Endothelial cell of umbilical vein (primary cell): ENCODE measurements at regions not wholly inside any gene's neighbourhood (a gene's known extent, or its start where the extent isn't known, plus 50 kb on each side); places are given as distances from the start of the nearest gene placed in this dataset.

Experiments
- BruUV-seq: library from RNA; stranded (reverse); fragments of 400-500 nt; replicated peaks from 2 replicates; lab custom pipeline; 2021; lab: Mats Ljungman, UMichigan
- CTCF ChIA-PET: fragments of 300-600, 350-600 bp; sonication (Branson Sonifier 250); formaldehyde crosslinking; loops from one replicate; lab custom pipeline; 2021; ENCODE audit warnings: antibody characterized with exemption, inconsistent platforms; lab: Charles Lee
- POLR2A ChIA-PET: fragments of 300-600, 350-600 bp; sonication (Branson Sonifier 250); formaldehyde crosslinking; loops from one replicate; lab custom pipeline; 2021; ENCODE audit warnings: antibody characterized with exemption, inconsistent platforms; lab: Charles Lee
- DNase-seq: peaks from one replicate; pipeline ENCODE4 v3.0.0-alpha.2; 2011; ENCODE audit warnings: low read depth, low spot score
- FAIRE-seq: peaks from 2 replicates; lab custom pipeline; 2011; peaks lifted over from hg19 to GRCh38; lab: Jason Lieb, UNC
- H2AFZ ChIP-seq: 2 replicates; pipeline ENCODE4 v1.6.0; 2012; ENCODE audit warnings: low read depth, low read length, control low read depth, inconsistent platforms
- H3K27ac ChIP-seq: 2 replicates; pipeline ENCODE4 v1.5.1; 2011; ENCODE audit warnings: low read depth, mild to moderate bottlenecking, control low read depth, low read length, moderate library complexity; ENCODE audit not compliant: insufficient read depth
- H3K27me3 ChIP-seq, 2 experiments: 2 replicates each; pipeline versions ENCODE4 v1.6.0 to v1.6.1; 2011; ENCODE audit warnings: low read length in 2 of 2, mixed read lengths in 1 of 2; ENCODE audit not compliant: control insufficient read depth in 2 of 2, insufficient read depth in 2 of 2
- H3K36me3 ChIP-seq, 2 experiments: 2 replicates in 1 of 2; 3 replicates in 1 of 2; pipeline ENCODE4 v1.5.1; 2011; ENCODE audit warnings: low read length in 2 of 2, mild to moderate bottlenecking in 1 of 2, moderate library complexity in 1 of 2; ENCODE audit not compliant: control insufficient read depth in 2 of 2, insufficient read depth in 2 of 2; ENCODE audit errors: extremely low read depth in 1 of 2
- H3K4me1 ChIP-seq: 3 replicates; pipeline ENCODE4 v1.5.1; 2011; ENCODE audit warnings: mild to moderate bottlenecking, low read length; ENCODE audit not compliant: control insufficient read depth, insufficient read depth; ENCODE audit errors: extremely low read depth
- H3K4me2 ChIP-seq: 2 replicates; pipeline ENCODE4 v1.6.1; 2011; ENCODE audit warnings: low read length, control low read depth, mixed read lengths; ENCODE audit not compliant: insufficient read depth
- H3K4me3 ChIP-seq, 3 experiments: fragments of 200-600 bp in 1 of 3; sonication (generic), shearing (Covaris generic) in 1 of 3; replicated peaks in 1 of 3; 2 replicates each; pipeline ENCODE4 v1.5.1; 2011 to 2016; ENCODE audit warnings: control low read depth in 3 of 3, low read length in 3 of 3, mild to moderate bottlenecking in 2 of 3, inconsistent platforms in 1 of 3, low read depth in 1 of 3, moderate library complexity in 1 of 3; ENCODE audit not compliant: insufficient read depth in 1 of 3
- H3K79me2 ChIP-seq: 2 replicates; pipeline ENCODE4 v1.6.0; 2012; ENCODE audit warnings: low read length, inconsistent platforms; ENCODE audit not compliant: control insufficient read depth, insufficient read depth
- H3K9ac ChIP-seq: replicated peaks from 2 replicates; pipeline ENCODE3; 2011; ENCODE audit warnings: low read length, control low read depth; ENCODE audit not compliant: insufficient read depth; ENCODE audit errors: extremely low read depth
- H3K9me1 ChIP-seq: replicated peaks from 3 replicates; pipeline ENCODE4 v1.6.0; 2011; ENCODE audit warnings: mild to moderate bottlenecking, low read length; ENCODE audit not compliant: control insufficient read depth, insufficient read depth; ENCODE audit errors: extremely low read depth
- H3K9me3 ChIP-seq: replicated peaks from 2 replicates; pipeline ENCODE4 v1.5.1; 2012; ENCODE audit warnings: low read length, inconsistent platforms; ENCODE audit not compliant: control insufficient read depth, insufficient read depth
- H4K20me1 ChIP-seq: replicated peaks from 2 replicates; pipeline ENCODE3; 2011; ENCODE audit warnings: mild to moderate bottlenecking, low read length; ENCODE audit not compliant: control insufficient read depth, insufficient read depth; ENCODE audit errors: extremely low read depth
- EZH2 ChIP-seq: IDR thresholded peaks from 2 replicates; pipeline ENCODE4 v1.6.1; 2012; ENCODE audit warnings: borderline replicate concordance, low read depth, mild to moderate bottlenecking, moderate library complexity, low read length, inconsistent platforms; ENCODE audit not compliant: severe bottlenecking
- FOS ChIP-seq: IDR thresholded peaks from 2 replicates; pipeline ENCODE4 v1.6.1; 2011; ENCODE audit warnings: mild to moderate bottlenecking, low read length, moderate library complexity, borderline replicate concordance; ENCODE audit not compliant: insufficient read depth
- GATA2 ChIP-seq: IDR thresholded peaks from 2 replicates; pipeline ENCODE4 v1.7.0; 2011; ENCODE audit warnings: low read depth, mild to moderate bottlenecking, moderate library complexity, mixed read lengths, low read length; ENCODE audit not compliant: insufficient read length, insufficient read depth
- JUN ChIP-seq: IDR thresholded peaks from 2 replicates; pipeline ENCODE4 v1.6.1; 2011; ENCODE audit warnings: borderline replicate concordance, low read depth; ENCODE audit not compliant: insufficient read length, insufficient read depth
- MYC ChIP-seq: IDR thresholded peaks from one replicate; pipeline ENCODE4 v1.6.1; 2011; ENCODE audit warnings: mild to moderate bottlenecking, low read depth, low read length
- POLR2A ChIP-seq: IDR thresholded peaks from 2 replicates; pipeline ENCODE4 v1.6.1; 2012; ENCODE audit warnings: low read depth, mild to moderate bottlenecking, control low read depth, low read length
- POLR2AphosphoS5 ChIP-seq: IDR thresholded peaks from 2 replicates; pipeline ENCODE4 v1.6.1; 2012; ENCODE audit warnings: low read depth, mild to moderate bottlenecking, control low read depth, low read length, moderate library complexity; ENCODE audit not compliant: insufficient read depth
- dilution Hi-C: fragments of 300-500 bp; cut with MboI; formaldehyde crosslinking; loops from one replicate; pipeline ENCODE4 v1.15.0; 2019; ENCODE audit warnings: low sequenced_read_pairs; ENCODE audit not compliant: extremely low pct_ligation_motif_present
- intact Hi-C: fragments of 100-400 bp; cut with micrococcal nuclease; formaldehyde crosslinking; loops from one replicate; pipeline ENCODE4 v1.10.0; 2022
- TF ChIP-seq, protein P1 (sequence below): IDR thresholded peaks from 2 replicates; pipeline ENCODE4 v1.6.1; 2011; ENCODE audit not compliant: insufficient read depth, insufficient read length
- TF ChIP-seq, protein P2 (sequence below), 2 donors: IDR thresholded peaks; 1 replicate in 1 of 2; 2 replicates in 1 of 2; pipeline ENCODE4 v1.5.1; 2011; ENCODE audit warnings: low read length in 2 of 2, mild to moderate bottlenecking in 2 of 2, moderate library complexity in 2 of 2, control low read depth in 1 of 2, inconsistent platforms in 1 of 2, low read depth in 1 of 2; ENCODE audit not compliant: insufficient read depth in 1 of 2; ENCODE audit errors: extremely low read depth in 1 of 2

DNA sequence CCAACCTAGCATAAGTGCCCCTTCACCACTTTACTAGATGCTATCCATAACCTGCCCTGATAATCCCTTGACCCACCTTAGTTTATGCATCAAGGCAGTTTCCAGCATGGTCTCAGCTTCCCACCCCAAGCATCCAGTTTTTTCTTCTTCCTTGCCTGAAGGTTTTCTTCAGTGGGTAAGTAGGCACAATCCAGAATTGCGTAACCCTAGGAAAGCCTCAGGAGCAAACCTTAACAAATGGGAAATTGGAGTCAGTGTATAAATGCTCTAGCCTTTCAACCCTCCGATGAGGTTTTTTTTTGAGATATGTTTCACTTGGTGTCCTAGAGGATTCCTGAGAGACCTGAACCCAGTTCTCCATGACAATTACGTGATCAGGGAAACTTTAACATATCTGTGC lies 614.0 kb upstream of the BOD1L1 start:
- FAIRE-seq = no peak
- intact Hi-C loops = no loop called here

More for the DNA sequence above, 614.0 kb upstream of the BOD1L1 start:
- TF ChIP-seq EZH2 (no peak), FOS (no peak), POLR2AphosphoS5 (no peak), POLR2A (no peak), GATA2 (no peak), JUN (no peak), MYC (no peak)
- TF ChIP-seq, protein P1, sequence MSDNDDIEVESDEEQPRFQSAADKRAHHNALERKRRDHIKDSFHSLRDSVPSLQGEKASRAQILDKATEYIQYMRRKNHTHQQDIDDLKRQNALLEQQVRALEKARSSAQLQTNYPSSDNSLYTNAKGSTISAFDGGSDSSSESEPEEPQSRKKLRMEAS = no peak
- TF ChIP-seq, protein P2, sequence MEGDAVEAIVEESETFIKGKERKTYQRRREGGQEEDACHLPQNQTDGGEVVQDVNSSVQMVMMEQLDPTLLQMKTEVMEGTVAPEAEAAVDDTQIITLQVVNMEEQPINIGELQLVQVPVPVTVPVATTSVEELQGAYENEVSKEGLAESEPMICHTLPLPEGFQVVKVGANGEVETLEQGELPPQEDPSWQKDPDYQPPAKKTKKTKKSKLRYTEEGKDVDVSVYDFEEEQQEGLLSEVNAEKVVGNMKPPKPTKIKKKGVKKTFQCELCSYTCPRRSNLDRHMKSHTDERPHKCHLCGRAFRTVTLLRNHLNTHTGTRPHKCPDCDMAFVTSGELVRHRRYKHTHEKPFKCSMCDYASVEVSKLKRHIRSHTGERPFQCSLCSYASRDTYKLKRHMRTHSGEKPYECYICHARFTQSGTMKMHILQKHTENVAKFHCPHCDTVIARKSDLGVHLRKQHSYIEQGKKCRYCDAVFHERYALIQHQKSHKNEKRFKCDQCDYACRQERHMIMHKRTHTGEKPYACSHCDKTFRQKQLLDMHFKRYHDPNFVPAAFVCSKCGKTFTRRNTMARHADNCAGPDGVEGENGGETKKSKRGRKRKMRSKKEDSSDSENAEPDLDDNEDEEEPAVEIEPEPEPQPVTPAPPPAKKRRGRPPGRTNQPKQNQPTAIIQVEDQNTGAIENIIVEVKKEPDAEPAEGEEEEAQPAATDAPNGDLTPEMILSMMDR (IDR thresholded peaks at IDR 0.05; ENCODE audit: extremely low read depth in 1 of 2, insufficient read depth in 1 of 2, low read depth in 1 of 2, low read length in 2 of 2) = no peak
- no peak overlapping the region for H2AFZ ChIP-seq
- no peak overlapping the region for H3K4me2 ChIP-seq
- dilution Hi-C loops = no loop called here
- no peaks in the 10 kb centered on the region for H3K9me1 ChIP-seq
- no peak overlapping the region for H3K27ac ChIP-seq
- H3K9ac ChIP-seq = no peak overlapping the region
- no peaks in the 10 kb centered on the region for H3K27me3 ChIP-seq
- POLR2A ChIA-PET = no interaction called here
- CTCF ChIA-PET = no interaction called here
- H3K9me3 ChIP-seq = no peaks in the 10 kb centered on the region
- H3K79me2 ChIP-seq = no peaks in the 10 kb centered on the region
- H3K4me3 ChIP-seq = no peak overlapping the region
- H3K36me3 ChIP-seq = no peaks in the 10 kb centered on the region
- no peaks in the 10 kb centered on the region for H4K20me1 ChIP-seq
- no peaks in the 10 kb centered on the region for H3K4me1 ChIP-seq
- no TSS peak for BruUV-seq
- no peak for DNase-seq
